Endodermal cell (in vitro differentiated cells): ENCODE measurements at regions not wholly inside any gene's neighbourhood (a gene's known extent, or its start where the extent isn't known, plus 50 kb on each side); places are given as distances from the start of the nearest gene placed in this dataset.

Experiments used
- DNase-seq: peaks from one replicate; pipeline ENCODE4 v3.0.0-alpha.2; 2017
- H3K27ac ChIP-seq: 2 replicates; pipeline ENCODE4 v1.5.1; 2013; ENCODE audit warnings: mild to moderate bottlenecking, low read depth, low read length, moderate library complexity
- H3K27me3 ChIP-seq: 2 replicates; pipeline ENCODE4 v1.6.1; 2013; ENCODE audit warnings: mild to moderate bottlenecking, low read length, moderate library complexity; ENCODE audit not compliant: insufficient read depth, control insufficient read depth, poor library complexity, severe bottlenecking
- H3K36me3 ChIP-seq: 2 replicates; pipeline ENCODE4 v1.7.0; 2013; ENCODE audit warnings: mild to moderate bottlenecking, low read length, moderate library complexity; ENCODE audit not compliant: control insufficient read depth, insufficient read depth
- H3K4me1 ChIP-seq: one replicate; pipeline ENCODE4 v1.7.0; 2013; ENCODE audit warnings: low read length; ENCODE audit not compliant: control insufficient read depth, insufficient read depth
- H3K4me3 ChIP-seq: 2 replicates; pipeline ENCODE4 v1.5.1; 2013; ENCODE audit warnings: mild to moderate bottlenecking, low read length, moderate library complexity
- H3K9ac ChIP-seq: 2 replicates; pipeline ENCODE4 v1.6.1; 2013; ENCODE audit warnings: mild to moderate bottlenecking, low read length, moderate library complexity; ENCODE audit not compliant: poor library complexity, severe bottlenecking; ENCODE audit errors: extremely low read depth
- H3K9me3 ChIP-seq: 2 replicates; pipeline ENCODE4 v1.6.1; 2013; ENCODE audit warnings: mild to moderate bottlenecking, low read length, moderate library complexity; ENCODE audit not compliant: control insufficient read depth
- H3K27ac Mint-ChIP-seq: 2 replicates; pipeline ENCODE4 v1.8.0; 2020; ENCODE audit warnings: mixed read lengths
- H3K27me3 Mint-ChIP-seq: 2 replicates; pipeline ENCODE4 v1.8.0; 2021; ENCODE audit warnings: mild to moderate bottlenecking, mixed read lengths; ENCODE audit not compliant: insufficient read depth
- H3K36me3 Mint-ChIP-seq: 2 replicates; pipeline ENCODE4 v1.8.0; 2020; ENCODE audit warnings: low read depth, mixed read lengths
- H3K4me1 Mint-ChIP-seq: 2 replicates; pipeline ENCODE4 v1.8.0; 2020; ENCODE audit warnings: mixed read lengths
- H3K4me3 Mint-ChIP-seq: 2 replicates; pipeline ENCODE4 v1.8.0; 2020; ENCODE audit warnings: mild to moderate bottlenecking, moderate library complexity, mixed read lengths
- H3K9me3 Mint-ChIP-seq: 2 replicates; pipeline ENCODE4 v1.8.0; 2020; ENCODE audit warnings: mild to moderate bottlenecking, mixed read lengths
- WGBS, 2 experiments: methylation state at CpG; one replicate each; pipeline versions ENCODE4 v1.1.5 to v1.1.7; 2013; ENCODE audit warnings: missing lambda C conversion rate in 2 of 2, mixed read lengths in 1 of 2; ENCODE audit not compliant: insufficient coverage in 1 of 2, insufficient read length in 1 of 2; 5-methylcytosine and 5-hydroxymethylcytosine counted together
- TF ChIP-seq, protein P1 (sequence below): fragments of 200-600 bp; sonication (generic); conservative IDR thresholded peaks from 2 replicates; pipeline ENCODE4 v1.5.0; 2021; ENCODE audit warnings: antibody characterized with exemption, mild to moderate bottlenecking

DNA sequence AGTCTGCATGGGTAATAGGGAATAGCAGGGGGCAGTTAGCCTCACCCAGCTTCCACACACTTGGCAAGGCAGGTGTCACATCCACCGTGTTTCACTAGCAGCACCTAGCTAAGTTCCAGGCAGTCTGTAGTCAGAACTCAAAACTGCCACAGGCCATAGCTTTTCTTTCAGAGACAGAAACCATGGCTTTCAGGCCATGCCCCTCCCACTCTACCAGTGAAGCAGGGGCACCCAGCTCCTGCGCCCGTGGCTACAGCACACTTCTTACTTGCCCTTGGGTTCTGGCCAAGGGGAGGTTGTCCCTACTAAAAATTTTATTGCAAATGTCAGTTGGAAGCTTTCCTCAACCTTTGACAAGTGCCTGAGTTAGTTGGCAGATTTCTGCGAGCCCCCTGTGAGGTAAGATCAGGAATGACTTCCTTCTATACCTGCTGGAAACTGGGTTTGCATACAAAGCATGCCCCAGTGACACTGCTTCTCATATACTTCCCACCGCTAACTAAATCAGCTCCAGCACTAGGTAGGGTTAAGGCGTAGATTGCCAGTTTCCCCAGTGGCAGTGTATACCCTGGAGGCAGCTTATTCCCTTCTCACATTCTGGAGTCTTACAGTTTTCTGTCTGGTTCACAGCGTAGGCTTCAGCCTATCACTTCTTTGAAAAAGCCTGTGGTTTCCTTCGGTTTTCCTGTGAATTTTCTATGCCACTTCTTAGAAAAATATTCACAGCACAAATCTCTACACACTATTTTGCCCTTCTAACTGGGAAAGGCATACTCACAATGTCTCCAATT, 139.0 kb upstream of the LUZP2 start:
- H3K4me1 ChIP-seq = no peaks in the 10 kb centered on the region
- WGBS, 2 experiments = 88% methylated on average over 4 to 8 of the region's 8 CpGs
- TF ChIP-seq, protein P1, sequence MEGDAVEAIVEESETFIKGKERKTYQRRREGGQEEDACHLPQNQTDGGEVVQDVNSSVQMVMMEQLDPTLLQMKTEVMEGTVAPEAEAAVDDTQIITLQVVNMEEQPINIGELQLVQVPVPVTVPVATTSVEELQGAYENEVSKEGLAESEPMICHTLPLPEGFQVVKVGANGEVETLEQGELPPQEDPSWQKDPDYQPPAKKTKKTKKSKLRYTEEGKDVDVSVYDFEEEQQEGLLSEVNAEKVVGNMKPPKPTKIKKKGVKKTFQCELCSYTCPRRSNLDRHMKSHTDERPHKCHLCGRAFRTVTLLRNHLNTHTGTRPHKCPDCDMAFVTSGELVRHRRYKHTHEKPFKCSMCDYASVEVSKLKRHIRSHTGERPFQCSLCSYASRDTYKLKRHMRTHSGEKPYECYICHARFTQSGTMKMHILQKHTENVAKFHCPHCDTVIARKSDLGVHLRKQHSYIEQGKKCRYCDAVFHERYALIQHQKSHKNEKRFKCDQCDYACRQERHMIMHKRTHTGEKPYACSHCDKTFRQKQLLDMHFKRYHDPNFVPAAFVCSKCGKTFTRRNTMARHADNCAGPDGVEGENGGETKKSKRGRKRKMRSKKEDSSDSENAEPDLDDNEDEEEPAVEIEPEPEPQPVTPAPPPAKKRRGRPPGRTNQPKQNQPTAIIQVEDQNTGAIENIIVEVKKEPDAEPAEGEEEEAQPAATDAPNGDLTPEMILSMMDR = no peak

DNA sequence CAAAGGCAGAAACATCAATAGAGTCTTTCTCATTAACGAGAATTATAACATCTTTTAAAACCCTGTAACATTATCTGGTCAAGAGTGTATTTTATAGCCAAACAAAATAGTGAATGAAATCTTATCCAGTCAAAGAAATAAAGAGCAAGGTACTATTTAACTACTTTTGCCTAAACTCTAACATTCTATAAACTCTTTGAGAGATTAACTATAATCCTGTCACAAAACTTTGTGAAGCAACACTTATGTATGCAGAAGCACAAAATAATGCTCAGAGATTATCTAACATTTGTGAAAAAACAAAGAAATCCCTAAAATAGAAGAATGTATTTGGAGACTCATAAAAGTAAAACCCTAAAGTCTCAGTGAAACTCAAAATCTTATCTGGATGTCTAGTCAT, 124.4 kb upstream of the LUZP2 start:
- H3K36me3 ChIP-seq = no peaks in the 10 kb centered on the region
- TF ChIP-seq, protein P1 = no peak
- H3K9ac ChIP-seq = no peak overlapping the region
- Mint-ChIP-seq H3K4me3 (no peak overlapping the region), H3K4me1 (peaks cover 16% of the 10 kb centered on the region), H3K9me3 (no peaks in the 10 kb centered on the region), H3K27ac (no peak overlapping the region), H3K36me3 (no peaks in the 10 kb centered on the region), H3K27me3 (no peaks in the 10 kb centered on the region)
- H3K4me3 ChIP-seq = no peak overlapping the region
- no peak overlapping the region for H3K27ac ChIP-seq
- no peaks in the 10 kb centered on the region for H3K9me3 ChIP-seq
- 82% methylated on average over 1 of the region's 1 CpG; no CpG with 5 or more reads in 1 of the 2 experiments for WGBS, 2 experiments
- DNase-seq = no peak
- peaks cover 4% of the 10 kb centered on the region for H3K4me1 ChIP-seq
- no peaks in the 10 kb centered on the region for H3K27me3 ChIP-seq

More for the DNA sequence above, 139.0 kb upstream of the LUZP2 start:
- Mint-ChIP-seq H3K27ac (no peak overlapping the region), H3K27me3 (no peaks in the 10 kb centered on the region), H3K36me3 (no peaks in the 10 kb centered on the region), H3K4me1 (no peaks in the 10 kb centered on the region), H3K9me3 (peaks cover 9% of the 10 kb centered on the region), H3K4me3 (no peak overlapping the region)
- Histone ChIP-seq H3K27me3 (no peaks in the 10 kb centered on the region), H3K4me3 (no peak overlapping the region), H3K27ac (no peak overlapping the region), H3K36me3 (no peaks in the 10 kb centered on the region), H3K9me3 (peaks cover 10% of the 10 kb centered on the region), H3K9ac (no peak overlapping the region)
- peak; percentile 42 for DNase-seq

DNA sequence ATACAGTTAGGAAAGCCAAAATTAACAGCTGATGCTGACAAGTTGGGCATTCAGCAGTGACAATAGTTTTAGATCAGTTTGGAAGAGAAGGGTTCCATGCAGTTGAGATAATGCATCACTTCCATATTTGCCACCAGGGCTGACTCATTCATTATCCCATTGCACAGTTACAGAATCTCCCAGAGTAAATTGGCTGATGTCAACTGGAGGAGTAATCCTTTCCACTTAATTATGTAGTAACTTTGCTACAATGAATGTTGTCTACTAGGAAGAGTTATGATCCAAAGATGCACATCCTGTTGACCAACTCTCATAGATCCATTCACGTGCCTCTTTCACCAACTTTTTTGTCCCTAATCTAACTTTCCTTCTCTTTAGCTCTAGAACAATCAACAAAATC, 123.3 kb upstream of the LUZP2 start:
- peaks cover 4% of the 10 kb centered on the region for H3K4me1 ChIP-seq
- no peak overlapping the region for H3K9ac ChIP-seq
- no peaks in the 10 kb centered on the region for H3K9me3 Mint-ChIP-seq
- DNase-seq = no peak
- H3K27me3 Mint-ChIP-seq = no peaks in the 10 kb centered on the region
- peaks cover 16% of the 10 kb centered on the region for H3K4me1 Mint-ChIP-seq
- H3K36me3 Mint-ChIP-seq = no peaks in the 10 kb centered on the region
- TF ChIP-seq, protein P1 = no peak
- H3K4me3 Mint-ChIP-seq = no peak overlapping the region
- no peak overlapping the region for H3K27ac ChIP-seq
- no peaks in the 10 kb centered on the region for H3K9me3 ChIP-seq
- H3K27ac Mint-ChIP-seq = no peak overlapping the region
- no peaks in the 10 kb centered on the region for H3K27me3 ChIP-seq
- H3K4me3 ChIP-seq = no peak overlapping the region
- WGBS, 2 experiments = 95 to 100% methylated on average over 1 of the region's 1 CpG
- no peaks in the 10 kb centered on the region for H3K36me3 ChIP-seq
